Body of pancreas (tissue), 4 donors: ENCODE measurements at regions not wholly inside any gene's neighbourhood (a gene's known extent, or its start where the extent isn't known, plus 50 kb on each side); places are given as distances from the start of the nearest gene placed in this dataset.
"Not testable (repeated sequence)": the region's sequence is repeated elsewhere in the genome, so short reads cannot be mapped to it uniquely, and the experiment has no call there.

Source experiments
- ATAC-seq: fragments of 150-250 bp; one replicate; pipeline ENCODE4 v1.9.1; 2016
- DNase-seq, 4 donors: peaks; one replicate each; pipeline ENCODE4 v3.0.0-alpha.2; 2019
- H3K27ac ChIP-seq, 4 donors: fragments of 200-600 bp; sonication (generic); 1 replicate in 3 of 4; 2 replicates in 1 of 4; pipeline versions ENCODE4 v1.5.1 to v1.6.1; 2016 to 2019; ENCODE audit warnings: mild to moderate bottlenecking in 1 of 4, mixed read lengths in 1 of 4, moderate library complexity in 1 of 4
- H3K27me3 ChIP-seq, 2 donors: fragments of 200-600 bp; sonication (generic); one replicate each; pipeline ENCODE4 v1.6.0; 2016; ENCODE audit warnings: mild to moderate bottlenecking in 1 of 2
- H3K36me3 ChIP-seq, 2 donors: fragments of 200-600 bp; sonication (generic); replicated peaks in 1 of 2; 2 replicates each; pipeline ENCODE4 v1.5.1; 2016; ENCODE audit warnings: low read depth in 2 of 2; ENCODE audit not compliant: insufficient read depth in 1 of 2
- H3K4me1 ChIP-seq: fragments of 200-600 bp; sonication (generic); one replicate; pipeline ENCODE4 v1.6.0; 2016
- H3K4me3 ChIP-seq, 2 donors: fragments of 200-600 bp; sonication (generic); 1 replicate in 1 of 2; 2 replicates in 1 of 2; pipeline ENCODE4 v1.5.1; 2016 to 2019
- H3K9me3 ChIP-seq, 3 donors: fragments of 200-600 bp; sonication (generic); 1 replicate in 2 of 3; 2 replicates in 1 of 3; pipeline ENCODE4 v1.5.1; 2016
- POLR2A ChIP-seq, 3 donors: fragments of 450-650 bp; IDR thresholded peaks; one replicate each; pipeline ENCODE4 v1.6.1; 2016; ENCODE audit warnings: antibody characterized with exemption in 3 of 3, mild to moderate bottlenecking in 2 of 3
- WGBS, 2 donors: methylation state at CpG; one replicate each; pipeline ENCODE4 v1.1.5; 2017; 5-methylcytosine and 5-hydroxymethylcytosine counted together
- intact Hi-C: fragments of 100-400 bp; cut with DNase I; formaldehyde crosslinking; loops from one replicate; pipeline ENCODE4 v1.15.1; 2023
- TF ChIP-seq, protein P1 (sequence below), 7 experiments: fragments of 450-650 bp in 4 of 7; fragments of 200-600 bp in 3 of 7; sonication (generic) in 3 of 7; IDR thresholded peaks; one replicate each; pipeline ENCODE4 v1.5.1; 2016 to 2019; ENCODE audit warnings: antibody characterized with exemption in 7 of 7

- Histone ChIP-seq H3K4me1 (no peaks in the 10 kb centered on the region), H3K36me3 (no peaks in the 10 kb centered on the region), H3K9me3 (no peaks in the 10 kb centered on the region), H3K27me3 (no peaks in the 10 kb centered on the region), H3K4me3 (no peak overlapping the region), H3K27ac (no peak overlapping the region)
- ATAC-seq (no peak), DNase-seq (no peak)
- 77 to 82% methylated on average over 7 of the region's 7 CpGs for WGBS, 2 donors
- TF ChIP-seq, protein P1, sequence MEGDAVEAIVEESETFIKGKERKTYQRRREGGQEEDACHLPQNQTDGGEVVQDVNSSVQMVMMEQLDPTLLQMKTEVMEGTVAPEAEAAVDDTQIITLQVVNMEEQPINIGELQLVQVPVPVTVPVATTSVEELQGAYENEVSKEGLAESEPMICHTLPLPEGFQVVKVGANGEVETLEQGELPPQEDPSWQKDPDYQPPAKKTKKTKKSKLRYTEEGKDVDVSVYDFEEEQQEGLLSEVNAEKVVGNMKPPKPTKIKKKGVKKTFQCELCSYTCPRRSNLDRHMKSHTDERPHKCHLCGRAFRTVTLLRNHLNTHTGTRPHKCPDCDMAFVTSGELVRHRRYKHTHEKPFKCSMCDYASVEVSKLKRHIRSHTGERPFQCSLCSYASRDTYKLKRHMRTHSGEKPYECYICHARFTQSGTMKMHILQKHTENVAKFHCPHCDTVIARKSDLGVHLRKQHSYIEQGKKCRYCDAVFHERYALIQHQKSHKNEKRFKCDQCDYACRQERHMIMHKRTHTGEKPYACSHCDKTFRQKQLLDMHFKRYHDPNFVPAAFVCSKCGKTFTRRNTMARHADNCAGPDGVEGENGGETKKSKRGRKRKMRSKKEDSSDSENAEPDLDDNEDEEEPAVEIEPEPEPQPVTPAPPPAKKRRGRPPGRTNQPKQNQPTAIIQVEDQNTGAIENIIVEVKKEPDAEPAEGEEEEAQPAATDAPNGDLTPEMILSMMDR (IDR thresholded peaks at IDR 0.05): no peak
- no peak for TF ChIP-seq POLR2A (IDR thresholded peaks at IDR 0.05)
- intact Hi-C loops: no loop called here
Measured at GRCh38 chr9:109996936-109997580, 210.9 kb downstream of the C9orf152 start.

GRCh38 chr9:109997682-109998081, 210.3 kb downstream of the C9orf152 start:
- TF ChIP-seq, protein P1 (IDR thresholded peaks at IDR 0.05): no peak
- no peak for TF ChIP-seq POLR2A (IDR thresholded peaks at IDR 0.05)
- Histone ChIP-seq H3K4me3 (no peak overlapping the region), H3K9me3 (no peaks in the 10 kb centered on the region), H3K4me1 (no peaks in the 10 kb centered on the region), H3K27me3 (no peaks in the 10 kb centered on the region), H3K27ac (no peak overlapping the region), H3K36me3 (no peaks in the 10 kb centered on the region)
- DNase-seq (no peak), ATAC-seq (no peak)
- intact Hi-C loops: no loop called here
- 51 to 53% methylated on average over 4 of the region's 4 CpGs for WGBS, 2 donors

DNA sequence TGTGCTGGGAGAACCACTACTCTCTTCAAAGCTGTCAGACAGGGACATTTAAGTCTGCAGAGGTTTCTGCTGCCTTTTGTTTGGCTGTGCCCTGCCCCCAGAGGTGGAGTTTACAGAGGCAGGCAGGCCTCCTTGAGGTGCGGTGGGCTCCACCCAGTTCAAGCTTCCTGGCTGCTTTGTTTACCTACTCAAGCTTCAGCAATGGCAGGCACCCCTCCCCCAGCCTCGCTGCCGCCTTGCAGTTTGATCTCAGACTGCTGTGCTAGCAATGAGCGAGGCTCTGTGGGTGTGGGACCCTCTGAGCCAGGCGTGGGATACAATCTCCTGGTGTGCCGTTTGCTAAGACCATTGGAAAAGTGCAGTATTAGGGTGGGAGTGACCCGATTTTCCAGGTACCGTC, 202.4 kb downstream of the C9orf152 start:
- H3K27me3 ChIP-seq, intact Hi-C loops: not testable (repeated sequence)
- WGBS, 2 donors: 60 to 65% methylated on average over 1 to 8 of the region's 8 CpGs

DNA sequence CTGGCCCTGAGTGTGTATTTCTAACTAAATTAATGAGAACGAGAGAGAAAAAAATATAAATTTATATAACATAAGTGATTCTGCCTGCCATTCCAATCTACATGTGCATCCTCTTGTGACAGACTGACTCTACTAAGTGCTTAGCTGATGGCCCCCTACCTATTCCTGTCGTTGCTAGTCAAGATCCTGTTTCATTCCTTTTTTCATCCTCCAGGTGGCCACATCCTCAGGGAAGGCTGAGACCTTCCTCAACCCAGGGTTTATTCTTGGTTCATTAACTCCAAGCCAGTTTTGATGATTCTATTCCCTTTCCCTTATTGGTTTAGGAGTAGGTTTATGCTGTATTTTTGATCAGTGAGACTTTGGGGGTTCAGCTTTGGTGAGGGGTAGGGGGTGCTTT, 201.3 kb downstream of the C9orf152 start:
- H3K27me3 ChIP-seq: no peaks in the 10 kb centered on the region
- no peaks in the 10 kb centered on the region for H3K4me1 ChIP-seq
- intact Hi-C loops: no loop called here
- TF ChIP-seq POLR2A (IDR thresholded peaks at IDR 0.05): no peak
- TF ChIP-seq, protein P1 (IDR thresholded peaks at IDR 0.05): no peak
- H3K9me3 ChIP-seq: no peaks in the 10 kb centered on the region
- DNase-seq (no peak), ATAC-seq (no peak)
- WGBS, 2 donors: 46 to 52% methylated on average over 2 of the region's 2 CpGs
- no peak overlapping the region for H3K4me3 ChIP-seq
- H3K27ac ChIP-seq: no peak overlapping the region
- H3K36me3 ChIP-seq: no peaks in the 10 kb centered on the region

More for the DNA sequence above, 202.4 kb downstream of the C9orf152 start:
- H3K4me1 ChIP-seq, H3K36me3 ChIP-seq, DNase-seq, H3K4me3 ChIP-seq, ATAC-seq, H3K27ac ChIP-seq, H3K9me3 ChIP-seq: not testable (repeated sequence)

- no peaks in the 10 kb centered on the region for H3K27me3 ChIP-seq
- no peaks in the 10 kb centered on the region for H3K36me3 ChIP-seq
- H3K4me3 ChIP-seq: no peak overlapping the region
- DNase-seq (no peak), ATAC-seq (no peak)
- 72% methylated on average over 3 of the region's 3 CpGs for WGBS, 2 donors
- H3K4me1 ChIP-seq: no peaks in the 10 kb centered on the region
- TF ChIP-seq POLR2A (IDR thresholded peaks at IDR 0.05): no peak
- TF ChIP-seq, protein P1 (IDR thresholded peaks at IDR 0.05): no peak
- intact Hi-C loops: no loop called here
- H3K9me3 ChIP-seq: no peaks in the 10 kb centered on the region
- no peak overlapping the region for H3K27ac ChIP-seq
Measured at GRCh38 chr9:110007477-110008270, 200.3 kb downstream of the C9orf152 start.
